GM21717 (cell line): ENCODE measurements at regions not wholly inside any gene's neighbourhood (a gene's known extent, or its start where the extent isn't known, plus 50 kb on each side); places are given as distances from the start of the nearest gene placed in this dataset.
"Not testable (repeated sequence)": the region's sequence is repeated elsewhere in the genome, so short reads cannot be mapped to it uniquely, and the experiment has no call there.

ENCODE experiments used
- ATAC-seq: cut with Tn5 transposase; IDR thresholded peaks from one replicate; pipeline ENCODE4 v1.9.1; 2021; ENCODE audit warnings: mild to moderate bottlenecking, moderate library complexity; ENCODE audit not compliant: unreplicated experiment

DNA sequence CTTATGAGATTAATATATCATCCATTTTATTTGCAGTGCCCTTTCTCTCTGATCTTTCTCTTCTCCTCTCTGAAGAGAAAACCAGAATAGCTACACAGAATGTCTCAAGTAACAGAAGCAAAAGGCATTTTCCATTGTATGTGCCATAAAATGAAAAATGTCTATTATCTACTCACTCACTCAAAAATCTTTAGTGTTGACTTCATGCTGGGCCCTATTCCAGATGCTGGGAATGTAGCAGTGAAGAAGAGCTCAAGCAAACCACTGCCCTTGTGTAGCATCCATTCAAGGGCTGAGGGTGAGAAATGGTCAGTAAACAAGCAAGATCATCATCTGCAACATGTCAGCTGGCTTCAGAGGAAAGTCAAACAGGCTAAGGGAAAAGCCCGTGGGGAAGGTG is 427.7 kb downstream of the METTL4 start:
- no peak for ATAC-seq

DNA sequence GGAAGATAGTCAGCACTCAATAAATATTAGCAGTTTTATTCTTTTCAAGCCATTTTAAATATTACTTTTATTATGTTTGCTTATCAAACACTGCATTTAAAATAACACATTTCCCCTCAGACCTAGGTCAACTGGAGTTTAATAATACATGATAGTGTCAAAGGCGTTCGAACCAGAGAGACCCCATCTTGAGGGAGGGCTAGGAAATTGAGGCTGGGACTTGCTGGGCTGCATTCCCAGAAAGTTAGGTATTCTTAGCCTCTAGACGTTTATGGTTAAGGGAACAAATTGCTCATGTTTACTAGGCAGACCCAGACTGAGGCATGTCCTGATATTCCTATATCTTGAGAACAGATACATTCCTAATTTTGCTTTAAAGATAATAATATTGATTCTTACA is 426.5 kb downstream of the METTL4 start:
- ATAC-seq = no peak

DNA sequence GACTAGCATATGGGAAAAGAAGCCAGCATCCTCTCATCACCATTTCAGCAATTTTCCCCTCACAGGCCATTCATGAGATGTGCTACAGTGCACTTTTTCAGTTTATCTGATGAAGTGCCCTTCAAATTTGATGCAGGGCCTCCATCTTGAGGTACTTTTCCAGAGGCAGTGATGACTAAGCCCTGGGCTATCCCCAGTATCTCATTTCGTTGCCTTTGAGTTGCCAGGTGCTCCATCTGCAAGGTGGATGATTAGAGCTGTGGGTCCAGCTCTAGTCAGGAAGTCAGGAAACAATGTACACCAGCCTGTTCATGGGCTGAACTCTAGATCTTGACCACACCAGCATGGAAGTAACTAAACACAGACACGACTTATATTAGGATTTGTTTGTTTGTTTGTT is 425.2 kb downstream of the METTL4 start:
- ATAC-seq = no peak

DNA sequence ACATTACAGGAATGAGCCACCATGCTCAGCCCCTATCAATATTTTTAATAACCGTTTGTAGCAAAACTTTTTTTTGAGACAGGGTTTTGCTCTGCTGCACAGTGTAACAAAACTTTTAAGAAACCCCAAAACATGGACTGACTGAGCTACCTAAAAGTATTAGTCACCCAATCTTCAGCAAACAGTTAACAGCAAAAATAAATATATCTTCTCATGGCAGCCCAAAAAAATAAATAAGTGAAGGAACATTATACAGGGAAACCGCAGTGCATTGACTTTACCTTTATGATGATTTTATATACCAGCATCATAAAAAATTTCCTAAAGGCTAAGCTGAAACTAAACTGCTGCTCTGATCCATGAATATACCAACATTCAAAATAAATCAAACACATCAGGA is 424.6 kb downstream of the METTL4 start:
- no peak for ATAC-seq

GRCh38 chr18:2147476-2148230 is 423.7 kb downstream of the METTL4 start:
- no peak for ATAC-seq

DNA sequence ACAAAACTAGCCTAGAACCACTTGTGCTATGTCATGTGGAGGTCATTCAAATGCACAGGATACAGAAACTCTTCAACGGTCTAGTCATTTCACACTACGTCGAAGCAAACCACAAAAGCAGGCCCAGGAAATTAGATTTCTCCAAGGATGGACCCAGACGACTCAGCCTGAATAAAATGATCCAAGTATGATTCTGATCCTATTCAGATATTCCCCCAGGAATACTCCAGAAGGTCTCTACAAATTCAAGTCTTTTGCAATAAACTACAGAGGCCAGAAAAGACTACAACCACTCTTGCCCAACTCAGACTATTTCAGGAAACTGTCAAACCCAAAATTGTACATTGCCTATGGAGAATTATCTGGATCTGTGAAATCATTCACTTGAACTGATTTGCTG is 422.5 kb downstream of the METTL4 start:
- ATAC-seq = no peak

DNA sequence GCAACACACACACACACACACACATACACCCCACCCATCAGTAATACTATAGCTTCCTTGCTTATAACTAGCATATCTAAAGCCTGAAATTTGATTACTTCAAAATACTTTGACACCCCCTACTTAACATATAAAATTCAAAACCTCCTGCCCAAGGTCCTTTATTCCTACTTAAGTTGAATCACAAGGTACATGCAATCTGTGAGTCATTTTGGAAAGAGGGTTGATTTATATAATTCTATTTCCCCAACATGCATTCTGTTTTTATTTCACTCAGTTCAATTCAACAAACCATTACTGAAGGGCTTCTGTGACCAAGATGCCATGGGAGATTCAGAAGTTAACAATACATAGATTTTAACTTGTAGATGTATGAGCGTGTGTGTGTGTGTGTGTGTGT is 420.7 kb downstream of the METTL4 start:
- ATAC-seq = no peak

- ATAC-seq = no peak
Measured at GRCh38 chr18:2154278-2154677, 417.0 kb downstream of the METTL4 start.

- ATAC-seq = no peak
Measured at GRCh38 chr18:2164644-2165550, 406.4 kb downstream of the METTL4 start.

DNA sequence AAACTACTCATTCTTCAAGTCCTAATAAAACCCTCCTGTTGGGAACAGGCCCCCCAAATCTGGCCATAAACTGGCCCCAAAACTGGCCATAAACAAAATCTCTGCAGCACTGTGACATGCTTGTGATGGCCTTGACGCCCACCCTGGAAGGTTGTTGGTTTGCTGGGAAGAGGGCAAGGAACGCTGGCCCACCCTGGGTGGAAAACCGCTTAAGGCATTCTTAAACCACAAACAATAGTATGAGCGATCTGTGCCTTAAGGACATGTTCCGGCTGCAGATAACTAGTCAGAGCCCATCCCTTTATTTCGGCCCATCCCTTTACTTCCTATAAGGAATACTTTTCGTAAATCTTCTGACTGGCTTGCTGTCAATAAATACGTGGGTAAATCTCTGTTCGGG is 404.4 kb downstream of the METTL4 start:
- ATAC-seq = not testable (repeated sequence)

- no peak for ATAC-seq
Measured at GRCh38 chr18:2168022-2168421, 403.3 kb downstream of the METTL4 start.

DNA sequence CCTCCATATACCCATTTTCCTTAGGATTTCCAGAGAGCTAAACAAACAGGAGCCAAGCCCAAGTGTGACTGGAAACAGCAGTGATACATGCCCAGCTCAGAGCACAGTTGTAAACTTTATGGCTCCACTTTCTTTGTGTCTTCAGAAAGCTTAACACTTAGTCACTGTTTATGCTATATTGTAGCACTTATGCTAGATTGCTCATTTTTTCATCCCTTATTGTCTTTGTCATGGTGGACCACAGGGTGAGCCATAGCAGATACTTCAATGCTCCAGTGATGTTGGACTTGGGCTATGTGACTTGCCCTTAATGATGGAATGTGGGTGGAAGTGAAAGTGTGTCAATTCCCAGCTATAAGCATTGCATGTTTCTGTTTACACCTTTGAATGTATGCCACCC is 401.6 kb downstream of the METTL4 start:
- ATAC-seq = no peak

GRCh38 chr18:2171840-2172625 is 399.3 kb downstream of the METTL4 start:
- no peak for ATAC-seq

DNA sequence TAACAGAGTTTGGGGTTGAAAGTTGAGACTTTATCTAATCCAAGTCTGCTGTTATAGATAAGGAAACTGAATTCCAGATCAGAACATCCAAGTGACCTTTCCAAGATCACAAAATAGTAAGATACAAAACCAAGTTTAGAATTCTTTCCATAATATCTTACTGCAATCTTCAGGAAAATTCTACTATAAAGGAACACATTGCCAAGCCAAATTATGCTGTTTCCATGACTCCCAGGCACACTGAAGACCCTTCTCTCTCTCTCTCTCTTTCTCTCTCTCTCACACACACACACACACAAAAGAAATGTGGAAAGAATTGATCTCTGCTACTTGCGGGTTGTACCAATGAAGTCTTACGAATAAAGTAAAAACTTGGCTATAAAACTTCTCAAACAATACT is 398.4 kb downstream of the METTL4 start:
- no peak for ATAC-seq

- ATAC-seq = no peak
Measured at GRCh38 chr18:2173486-2173885, 397.8 kb downstream of the METTL4 start.

DNA sequence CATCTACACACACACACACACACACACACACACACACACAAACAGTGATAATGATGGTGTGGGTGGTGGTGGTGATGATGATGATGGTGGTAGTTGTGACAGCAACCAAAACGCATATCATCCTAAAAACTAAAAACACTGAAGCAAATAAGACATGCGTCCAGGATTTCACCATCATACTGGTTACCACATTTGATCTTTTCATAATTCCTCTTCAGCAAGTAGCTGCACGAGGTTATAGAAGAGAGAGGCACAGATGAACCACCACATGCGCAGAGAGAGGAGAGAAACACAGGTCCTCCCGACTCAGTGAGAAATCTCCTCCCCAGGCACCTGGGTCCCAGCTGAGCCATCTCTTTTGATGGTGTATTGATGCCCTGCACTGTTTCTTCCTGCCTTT is 393.3 kb downstream of the METTL4 start:
- no peak for ATAC-seq

DNA sequence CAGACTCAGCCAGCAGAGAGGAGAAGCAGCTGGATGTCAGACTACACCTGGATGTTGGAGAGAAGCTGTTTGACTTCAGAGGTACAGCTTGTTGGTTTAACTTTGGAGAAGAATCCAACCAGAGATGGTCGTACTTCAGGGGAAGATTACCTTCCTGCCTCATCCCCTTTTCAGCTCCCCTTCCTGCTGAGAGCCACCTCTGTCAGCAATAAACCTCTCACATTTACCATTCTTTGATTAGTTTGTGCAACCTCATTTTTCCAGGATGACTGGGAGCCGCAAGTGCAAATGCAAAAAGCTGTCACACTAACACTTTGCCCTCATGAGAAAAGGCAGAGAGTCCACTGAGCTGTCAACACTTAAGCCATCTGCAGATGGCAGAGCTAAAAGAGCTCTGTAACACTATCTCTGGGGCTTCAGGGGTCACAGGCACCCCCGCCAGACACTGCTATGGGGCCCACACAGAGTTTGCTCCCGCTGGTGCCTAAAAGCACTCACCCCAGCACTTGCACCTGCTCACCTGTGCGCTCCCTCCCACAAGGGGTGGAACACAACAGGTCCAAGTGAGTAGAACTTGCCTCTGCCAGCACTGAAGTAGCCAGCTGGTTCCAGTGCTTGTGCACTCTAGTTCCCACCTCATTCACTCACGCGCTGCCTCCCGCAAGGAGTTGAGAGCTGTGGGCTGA is 391.7 kb downstream of the METTL4 start:
- no peak for ATAC-seq

DNA sequence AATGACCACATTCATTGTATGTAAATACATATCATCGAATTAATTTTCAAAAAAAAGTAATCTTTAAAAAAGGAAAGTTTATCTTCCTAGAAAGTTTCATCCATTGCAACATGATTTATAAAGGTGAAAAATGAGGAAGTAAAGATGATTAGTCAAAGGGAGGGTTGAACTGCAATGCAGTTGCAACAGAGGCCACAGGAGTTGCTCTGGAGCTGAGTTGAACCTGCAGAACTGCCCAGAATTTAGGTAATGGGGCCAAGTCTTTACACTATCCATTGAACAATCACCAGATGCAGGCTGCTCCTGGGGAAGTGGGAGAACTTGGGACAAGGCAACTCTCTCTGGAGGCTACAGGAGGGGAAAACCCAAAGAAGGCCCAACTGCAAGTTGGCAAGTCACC is 390.7 kb downstream of the METTL4 start:
- no peak for ATAC-seq

DNA sequence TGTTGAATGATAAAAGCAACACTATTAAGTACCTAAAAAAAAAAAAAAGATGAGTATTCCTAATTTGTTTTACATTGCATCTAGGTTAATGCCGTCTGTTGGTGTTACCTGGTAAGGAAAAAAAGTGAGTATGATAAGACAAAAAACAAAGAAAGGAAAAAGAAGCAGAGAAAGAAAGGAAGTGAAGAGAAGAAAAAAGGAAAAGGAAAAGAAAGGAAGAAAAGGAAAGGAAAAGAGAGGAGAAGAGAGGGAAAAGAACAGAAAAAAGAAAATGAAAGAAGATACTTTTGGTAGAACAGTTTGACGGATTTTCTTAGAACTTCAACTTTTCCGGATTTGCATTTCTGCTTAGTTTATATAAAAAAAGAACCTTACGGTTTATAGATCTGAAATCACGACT is 387.9 kb downstream of the METTL4 start:
- no peak for ATAC-seq

DNA sequence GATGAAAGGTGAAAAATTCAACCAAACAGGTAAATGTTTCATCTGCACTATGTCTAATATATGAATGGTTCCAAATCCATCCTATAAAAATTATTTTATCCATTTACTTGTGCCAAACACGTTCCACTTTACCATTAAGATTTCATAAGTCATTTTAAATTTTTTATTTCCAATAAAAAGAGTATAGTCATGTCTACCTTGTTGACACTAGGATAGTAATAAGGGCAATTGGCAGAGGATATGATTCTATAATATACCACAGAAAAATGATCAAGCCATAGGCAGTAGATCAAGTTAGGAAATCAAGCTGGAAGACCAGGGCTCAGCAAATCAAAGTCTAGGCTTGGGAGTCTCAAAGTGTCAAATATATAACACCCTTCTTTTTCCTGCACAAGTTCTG is 384.3 kb downstream of the METTL4 start:
- ATAC-seq = no peak

DNA sequence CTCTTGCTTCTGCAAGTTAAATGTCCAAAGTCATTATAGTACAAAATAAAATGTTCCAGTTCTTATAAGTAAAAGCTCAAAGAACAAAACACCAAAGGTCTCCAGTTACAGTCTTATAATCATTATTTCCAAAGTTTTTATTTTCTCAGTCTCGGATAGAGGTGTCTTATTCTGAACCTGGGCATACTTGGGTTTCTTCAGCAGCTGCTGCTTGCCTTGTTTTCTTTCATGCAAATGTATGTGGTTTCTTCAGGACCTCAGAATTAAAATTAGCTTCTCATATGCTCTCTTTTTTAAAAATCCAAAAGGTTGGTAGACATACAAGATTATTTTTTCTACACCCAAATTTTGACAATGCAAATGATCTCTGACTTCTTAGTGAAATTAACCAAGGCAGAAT is 383.0 kb downstream of the METTL4 start:
- ATAC-seq = no peak
